Erythroblast (primary cell): ENCODE measurements at regions not wholly inside any gene's neighbourhood (a gene's known extent, or its start where the extent isn't known, plus 50 kb on each side); places are given as distances from the start of the nearest gene placed in this dataset.

Experiments used
- GATA1 ChIP-seq: IDR thresholded peaks from 2 replicates; pipeline ENCODE4 v1.6.1; 2011; ENCODE audit warnings: low read depth, mild to moderate bottlenecking, control low read depth, low read length, moderate library complexity
- POLR2A ChIP-seq: IDR thresholded peaks from 2 replicates; pipeline ENCODE4 v1.6.1; 2011; ENCODE audit warnings: mild to moderate bottlenecking, low read length

DNA sequence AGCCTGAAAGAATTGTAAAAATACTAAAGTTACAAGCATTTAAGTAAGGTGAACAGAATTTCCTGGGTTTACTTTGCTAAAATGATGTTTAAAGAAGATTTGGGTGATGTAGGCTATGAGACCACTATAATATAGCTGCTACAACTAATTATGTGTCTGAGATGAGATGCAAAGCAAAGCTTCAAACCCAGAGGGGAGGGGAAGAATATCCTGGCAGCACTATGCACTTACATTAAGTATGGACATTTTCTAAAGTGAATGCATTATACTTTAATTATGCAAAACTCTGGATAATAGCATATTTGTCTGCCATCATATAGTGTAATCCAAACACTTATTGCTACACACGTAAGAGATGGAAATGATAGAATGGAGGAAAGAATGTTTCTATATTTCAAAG, 1003.7 kb downstream of the GALC start:
- TF ChIP-seq POLR2A: no peak
- TF ChIP-seq GATA1: no peak
